ENCODE measurements at regions not wholly inside any gene's neighbourhood (a gene's known extent, or its start where the extent isn't known, plus 50 kb on each side); places are given as distances from the start of the nearest gene placed in this dataset.

GRCh38 chrX:39052751-39053150 lies 251.5 kb downstream of the MID1IP1 start:
- TF ChIP-seq YY1 (IDR thresholded peaks at IDR 0.05; ENCODE audit: insufficient read depth, insufficient read length) (no peak), SUZ12 (IDR thresholded peaks at IDR 0.05; ENCODE audit: extremely low read depth, insufficient read depth, insufficient read length) (no peak)

Data from NT2/D1 (cell line).